Astrocyte (in vitro differentiated cells and primary cell): ENCODE measurements at regions not wholly inside any gene's neighbourhood (a gene's known extent, or its start where the extent isn't known, plus 50 kb on each side); places are given as distances from the start of the nearest gene placed in this dataset.

ENCODE experiments used
- CTCF ChIP-seq: IDR thresholded peaks from 2 replicates; pipeline ENCODE4 v1.5.1; 2011; ENCODE audit warnings: low read depth, mild to moderate bottlenecking, inconsistent platforms, low read length, moderate library complexity; ENCODE audit not compliant: insufficient read depth
- EZH2 ChIP-seq: IDR thresholded peaks from 2 replicates; pipeline ENCODE4 v1.6.1; 2012; ENCODE audit warnings: mild to moderate bottlenecking, low read length, inconsistent platforms; ENCODE audit not compliant: insufficient read depth

- TF ChIP-seq EZH2: no peak
- TF ChIP-seq CTCF: no peak
These were observed 880.3 kb upstream of the GRIA3 start for GRCh38 chrX:122303761-122304160.
